HepG2 (cell line): ENCODE measurements at regions not wholly inside any gene's neighbourhood (a gene's known extent, or its start where the extent isn't known, plus 50 kb on each side); places are given as distances from the start of the nearest gene placed in this dataset.

Experiments used
- ATAC-seq: fragments of 200-7000 bp; cut with Tn5 transposase; 3 replicates; pipeline ENCODE4 v1.9.1; 2020; ENCODE audit warnings: mild to moderate bottlenecking, moderate library complexity
- BruUV-seq: library from RNA; stranded (reverse); fragments of 400-500 nt; replicated peaks from 2 replicates; lab custom pipeline; 2021; lab: Mats Ljungman, UMichigan
- CTCF ChIA-PET: fragments of 300-600 bp; formaldehyde crosslinking; extraction: SDS; loops from one replicate; lab custom pipeline; 2021; ENCODE audit warnings: low total read pairs, inconsistent platforms, low intra/inter-chr PET ratio; lab: Yijun Ruan, JAX
- POLR2A ChIA-PET: fragments of 350-600 bp; sonication (Branson Sonifier 250); formaldehyde crosslinking; loops from one replicate; lab custom pipeline; 2020; ENCODE audit warnings: antibody characterized with exemption, inconsistent platforms; lab: Yijun Ruan, JAX
- DNase-seq: peaks from one replicate; pipeline ENCODE4 v3.0.0-alpha.2; 2015; ENCODE audit warnings: low spot score
- FAIRE-seq: peaks from 3 replicates; lab custom pipeline; 2011; peaks lifted over from hg19 to GRCh38; lab: Jason Lieb, UNC
- H2AFZ ChIP-seq: one replicate; pipeline ENCODE4 v1.6.1; 2011; ENCODE audit warnings: low read length, inconsistent platforms
- H3K27ac ChIP-seq: fragments of 300-600 bp; 3 replicates; pipeline ENCODE4 v1.8.0; 2011; ENCODE audit warnings: mixed run types, mild to moderate bottlenecking, mixed read lengths, low read length, inconsistent platforms; ENCODE audit not compliant: insufficient read depth; ENCODE audit errors: extremely low read length
- H3K27me3 ChIP-seq, 2 experiments: fragments of 200-600 bp in 1 of 2; 2 replicates in 1 of 2; 3 replicates in 1 of 2; pipeline versions ENCODE4 v1.6.0 to v1.8.0; 2011; ENCODE audit warnings: low read length in 2 of 2, mild to moderate bottlenecking in 2 of 2, moderate library complexity in 2 of 2, inconsistent platforms in 1 of 2; ENCODE audit not compliant: insufficient read depth in 2 of 2, control insufficient read depth in 1 of 2
- H3K36me3 ChIP-seq, 2 experiments: fragments of 200-600 bp in 1 of 2; replicated peaks in 1 of 2; 2 replicates in 1 of 2; 3 replicates in 1 of 2; pipeline versions ENCODE4 v1.5.1 to v1.8.0; 2011; ENCODE audit warnings: low read length in 2 of 2, inconsistent platforms in 1 of 2; ENCODE audit not compliant: insufficient read depth in 2 of 2, control insufficient read depth in 1 of 2
- H3K4me1 ChIP-seq: 2 replicates; pipeline ENCODE4 v1.5.1; 2012; ENCODE audit warnings: low read length, inconsistent platforms; ENCODE audit not compliant: insufficient read depth
- H3K4me2 ChIP-seq: 2 replicates; pipeline ENCODE4 v1.6.0; 2011; ENCODE audit warnings: low read depth, low read length, inconsistent platforms
- H3K4me3 ChIP-seq, 3 experiments: fragments of 200-600 bp in 1 of 3; sonication (generic), shearing (Covaris generic) in 1 of 3; replicated peaks in 1 of 3; 2 replicates each; pipeline ENCODE4 v1.5.1; 2011 to 2016; ENCODE audit warnings: low read length in 3 of 3, inconsistent platforms in 2 of 3, low read depth in 2 of 3, mild to moderate bottlenecking in 2 of 3, control low read depth in 1 of 3, mixed read lengths in 1 of 3; ENCODE audit not compliant: insufficient read depth in 1 of 3
- H3K79me2 ChIP-seq: one replicate; pipeline ENCODE4 v1.6.1; 2011; ENCODE audit warnings: low read length, inconsistent platforms; ENCODE audit not compliant: insufficient read depth
- H3K9ac ChIP-seq: 2 replicates; pipeline ENCODE4 v1.6.0; 2011; ENCODE audit warnings: mild to moderate bottlenecking, low read depth, low read length, inconsistent platforms; ENCODE audit not compliant: insufficient read depth
- H3K9me3 ChIP-seq: 2 replicates; pipeline ENCODE4 v1.5.1; 2012; ENCODE audit warnings: mild to moderate bottlenecking, low read length
- H4K20me1 ChIP-seq: 2 replicates; pipeline ENCODE4 v1.6.0; 2011; ENCODE audit warnings: inconsistent platforms, mild to moderate bottlenecking, low read length, moderate library complexity; ENCODE audit not compliant: insufficient read depth
- ATF4 ChIP-seq, 2 experiments: fragments of 450-650 bp in 1 of 2; sonication (generic) in 1 of 2; formaldehyde crosslinking; IDR thresholded peaks; 2 replicates each; pipeline versions ENCODE4 v1.5.0 to v1.8.0; 2020 to 2022; ENCODE audit warnings: mild to moderate bottlenecking in 1 of 2, missing genetic modification reagents in 1 of 2
- BCL6 ChIP-seq: IDR thresholded peaks from 2 replicates; pipeline ENCODE4 v1.6.1; 2016; ENCODE audit warnings: missing genetic modification reagents, missing compliant biosample characterization
- BHLHE40 ChIP-seq: IDR thresholded peaks from 2 replicates; pipeline ENCODE4 v1.6.1; 2011; ENCODE audit warnings: low read length, improper control_type of control experiment
- FOXA1 ChIP-seq, 2 experiments: fragments of 450-650 bp in 1 of 2; sonication (generic) in 1 of 2; formaldehyde crosslinking in 1 of 2; IDR thresholded peaks; 2 replicates each; pipeline versions ENCODE4 v1.4.0 to v1.6.1; 2016 to 2020; ENCODE audit warnings: missing genetic modification reagents in 1 of 2
- FOXA3 ChIP-seq: IDR thresholded peaks from 2 replicates; pipeline ENCODE4 v1.6.1; 2016; ENCODE audit warnings: missing genetic modification reagents, missing compliant biosample characterization
- FOXP1 ChIP-seq, 2 experiments: fragments of 450-650 bp in 1 of 2; IDR thresholded peaks; 2 replicates each; pipeline ENCODE4 v1.6.1; 2017 to 2018; ENCODE audit warnings: antibody characterized with exemption in 1 of 2
- GATAD2A ChIP-seq: IDR thresholded peaks from 2 replicates; pipeline ENCODE4 v1.6.1; 2016
- GMEB1 ChIP-seq: sonication (generic); formaldehyde crosslinking; IDR thresholded peaks from 2 replicates; pipeline ENCODE4 v1.5.1; 2020; ENCODE audit warnings: missing genetic modification reagents, mild to moderate bottlenecking, borderline replicate concordance
- HMG20A ChIP-seq: IDR thresholded peaks from 2 replicates; pipeline ENCODE4 v1.6.1; 2016; ENCODE audit warnings: borderline replicate concordance
- NBN ChIP-seq: fragments of 450-650 bp; conservative IDR thresholded peaks from 2 replicates; pipeline ENCODE4 v1.6.1; 2017
- POGZ ChIP-seq: sonication (generic); formaldehyde crosslinking; IDR thresholded peaks from 2 replicates; pipeline ENCODE4 v1.4.0; 2020; ENCODE audit warnings: mild to moderate bottlenecking, missing genetic modification reagents
- RARA ChIP-seq: IDR thresholded peaks from 2 replicates; pipeline ENCODE4 v1.6.1; 2016; ENCODE audit warnings: missing genetic modification reagents, missing compliant biosample characterization
- RBFOX2 ChIP-seq: fragments of 200-400 bp; formaldehyde crosslinking; IDR thresholded peaks from 2 replicates; pipeline ENCODE4 v1.6.1; 2017; ENCODE audit warnings: low read depth, mild to moderate bottlenecking, low read length
- SOX13 ChIP-seq, 3 experiments: fragments of 450-650 bp in 1 of 3; sonication (generic) in 1 of 3; formaldehyde crosslinking in 1 of 3; IDR thresholded peaks in 2 of 3; conservative IDR thresholded peaks in 1 of 3; 2 replicates each; pipeline versions ENCODE4 v1.5.0 to v1.6.1; 2016 to 2020; ENCODE audit warnings: antibody characterized with exemption in 1 of 3, mild to moderate bottlenecking in 1 of 3, missing compliant biosample characterization in 1 of 3, missing genetic modification reagents in 1 of 3, moderate library complexity in 1 of 3
- TCF7 ChIP-seq: sonication (generic); IDR thresholded peaks from 2 replicates; pipeline ENCODE4 v1.6.1; 2016; ENCODE audit warnings: antibody characterized with exemption, low read depth
- ZNF251 ChIP-seq: sonication (generic); formaldehyde crosslinking; IDR thresholded peaks from 2 replicates; pipeline ENCODE4 v1.9.0; 2021; ENCODE audit warnings: mild to moderate bottlenecking, missing genetic modification reagents
- ZNF33A ChIP-seq: sonication (generic); formaldehyde crosslinking; IDR thresholded peaks from 2 replicates; pipeline ENCODE4 v1.5.1; 2020; ENCODE audit warnings: missing genetic modification reagents, mild to moderate bottlenecking, moderate library complexity, borderline replicate concordance
- ZNF362 ChIP-seq: sonication (generic); formaldehyde crosslinking; IDR thresholded peaks from 2 replicates; pipeline ENCODE4 v1.4.0; 2020; ENCODE audit warnings: missing genetic modification reagents, mild to moderate bottlenecking, borderline replicate concordance
- ZNF547 ChIP-seq: sonication (generic); formaldehyde crosslinking; IDR thresholded peaks from 2 replicates; pipeline ENCODE4 v1.5.1; 2020; ENCODE audit warnings: mild to moderate bottlenecking, missing genetic modification reagents
- WGBS: methylation state at CpG from one replicate; pipeline ENCODE4 v1.1.6; 2017; ENCODE audit warnings: low lambda C conversion rate; 5-methylcytosine and 5-hydroxymethylcytosine counted together
- in situ Hi-C: cut with HindIII; loops from 2 replicates; pipeline ENCODE4 v1.10.0; 2017; ENCODE audit warnings: low pct_unique_long_range_greater_than_20kb; ENCODE audit not compliant: extremely low pct_ligation_motif_present
- intact Hi-C: fragments of 100-400 bp; cut with micrococcal nuclease; formaldehyde crosslinking; loops from one replicate; pipeline ENCODE4 v1.10.0; 2022; ENCODE audit not compliant: unreplicated experiment

GRCh38 chr5:28862137-28862859 lies 1823.9 kb upstream of the CDH9 start:
- Histone ChIP-seq H3K9me3 (no peaks in the 10 kb centered on the region), H3K9ac (no peak overlapping the region), H3K4me1 (peaks cover 13% of the 10 kb centered on the region), H3K27me3 (no peaks in the 10 kb centered on the region; a peak in 1 of 5 replicates), H3K4me2 (no peak overlapping the region; the same call in 1 of the 2 replicates), H3K36me3 (no peaks in the 10 kb centered on the region), H2AFZ (no peak overlapping the region), H3K79me2 (no peaks in the 10 kb centered on the region), H4K20me1 (no peaks in the 10 kb centered on the region), H3K4me3 (no peak overlapping the region), H3K27ac (no peak overlapping the region)
- CTCF ChIA-PET = no interaction called here
- FAIRE-seq = no peak
- POLR2A ChIA-PET = no interaction called here
- DNase-seq = peak; percentile 1
- WGBS = 2% methylated on average over 12 of the region's 12 CpGs
- peak; percentile 75 for ATAC-seq
- intact Hi-C loops (no loop called here), in situ Hi-C loops (no loop called here)
- no TSS peak for BruUV-seq
- TF ChIP-seq ZNF362 (no peak), ZNF33A (CRISPR knock-in tag) (no peak), ATF4 (CRISPR knock-in tag; IDR thresholded peaks at IDR 0.05) (peak in 1 of 2 experiments; percentile 90; a peak in 2 of 4 replicates), RBFOX2 (no peak), SOX13 (IDR thresholded peaks at IDR 0.05) (no peak), SOX13 (CRISPR knock-in tag; conservative IDR thresholded peaks at IDR 0.05 in 1 of 2, IDR thresholded peaks at IDR 0.05 in 1 of 2) (peak in 1 of 2 experiments; percentile 27; a peak in 1 of 4 replicates), GATAD2A (CRISPR knock-in tag) (peak; percentile 45; the same call in 1 of the 2 replicates), POGZ (no peak), NBN (no peak), BHLHE40 (no peak), HMG20A (CRISPR knock-in tag) (peak; percentile 14; the same call in 1 of the 2 replicates), TCF7 (no peak), ZNF251 (CRISPR knock-in tag) (no peak), BCL6 (peak; percentile 73), GMEB1 (CRISPR knock-in tag) (no peak), ZNF547 (no peak), FOXP1 (IDR thresholded peaks at IDR 0.05) (no peak), FOXP1 (CRISPR knock-in tag; IDR thresholded peaks at IDR 0.05) (peak; percentile 25; the same call in 1 of the 2 replicates), FOXA1 (IDR thresholded peaks at IDR 0.05) (no peak), FOXA1 (CRISPR knock-in tag; IDR thresholded peaks at IDR 0.05) (0 out of 2 replicates have a peak, but pooled peaks have one; percentile 5), FOXA3 (peak; percentile 81), RARA (0 out of 2 replicates have a peak, but pooled peaks have one; percentile 20)
